ENCODE measurements at regions not wholly inside any gene's neighbourhood (a gene's known extent, or its start where the extent isn't known, plus 50 kb on each side); places are given as distances from the start of the nearest gene placed in this dataset.

DNA sequence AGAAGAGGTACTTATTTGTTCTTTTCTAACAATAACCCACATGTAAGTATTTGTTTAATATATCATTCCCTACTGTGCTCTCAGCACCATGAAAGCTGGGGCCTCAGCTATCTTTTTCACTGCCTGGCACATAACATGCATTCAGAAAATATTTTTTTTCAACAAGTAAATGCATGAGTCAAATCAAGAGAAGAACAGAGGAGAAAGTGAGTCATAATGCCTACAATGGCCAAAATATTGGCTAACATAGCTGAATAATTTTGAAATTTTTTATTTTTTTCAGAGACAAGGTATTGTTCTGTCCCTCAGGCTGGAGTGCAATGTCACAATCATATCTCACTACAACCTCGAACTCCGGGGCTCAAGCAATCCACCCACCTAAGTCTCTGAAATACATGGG, 252.2 kb upstream of the ADAMTS5 start:
- Mint-ChIP-seq H3K4me3 (no peak overlapping the region), H3K36me3 (no peaks in the 10 kb centered on the region), H3K27me3 (ENCODE audit: low read depth) (no peaks in the 10 kb centered on the region), H3K27ac (no peak overlapping the region), H3K9me3 (peaks cover 11% of the 10 kb centered on the region), H3K4me1 (peaks cover 10% of the 10 kb centered on the region)
- TF ChIP-seq, protein P1, sequence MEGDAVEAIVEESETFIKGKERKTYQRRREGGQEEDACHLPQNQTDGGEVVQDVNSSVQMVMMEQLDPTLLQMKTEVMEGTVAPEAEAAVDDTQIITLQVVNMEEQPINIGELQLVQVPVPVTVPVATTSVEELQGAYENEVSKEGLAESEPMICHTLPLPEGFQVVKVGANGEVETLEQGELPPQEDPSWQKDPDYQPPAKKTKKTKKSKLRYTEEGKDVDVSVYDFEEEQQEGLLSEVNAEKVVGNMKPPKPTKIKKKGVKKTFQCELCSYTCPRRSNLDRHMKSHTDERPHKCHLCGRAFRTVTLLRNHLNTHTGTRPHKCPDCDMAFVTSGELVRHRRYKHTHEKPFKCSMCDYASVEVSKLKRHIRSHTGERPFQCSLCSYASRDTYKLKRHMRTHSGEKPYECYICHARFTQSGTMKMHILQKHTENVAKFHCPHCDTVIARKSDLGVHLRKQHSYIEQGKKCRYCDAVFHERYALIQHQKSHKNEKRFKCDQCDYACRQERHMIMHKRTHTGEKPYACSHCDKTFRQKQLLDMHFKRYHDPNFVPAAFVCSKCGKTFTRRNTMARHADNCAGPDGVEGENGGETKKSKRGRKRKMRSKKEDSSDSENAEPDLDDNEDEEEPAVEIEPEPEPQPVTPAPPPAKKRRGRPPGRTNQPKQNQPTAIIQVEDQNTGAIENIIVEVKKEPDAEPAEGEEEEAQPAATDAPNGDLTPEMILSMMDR (IDR thresholded peaks at IDR 0.05; ENCODE audit: unreplicated experiment): no peak
- DNase-seq (ENCODE audit: low spot score in 2 of 2, unreplicated experiment in 2 of 2): no peak

DNA sequence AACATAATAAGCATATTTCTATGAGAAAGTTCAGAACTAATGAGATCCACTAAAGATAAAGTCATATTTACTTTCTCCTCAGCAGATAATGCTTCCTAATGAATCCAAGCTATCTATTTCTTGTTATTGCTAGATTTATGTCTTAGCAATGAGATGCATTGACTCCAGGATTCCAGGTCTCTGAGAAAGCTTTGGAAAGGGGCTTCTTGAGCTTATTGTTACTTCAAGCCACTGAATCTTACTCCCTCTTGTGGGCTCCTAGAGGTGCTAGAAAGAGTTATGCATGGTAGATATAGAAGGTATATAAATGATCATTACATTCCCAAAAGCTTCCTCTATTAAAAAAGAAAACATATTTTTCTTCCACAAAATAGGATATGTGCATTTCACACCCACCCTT, 246.4 kb upstream of the ADAMTS5 start:
- H3K27ac Mint-ChIP-seq: no peak overlapping the region
- no peak for DNase-seq (ENCODE audit: low spot score in 2 of 2, unreplicated experiment in 2 of 2)
- no peaks in the 10 kb centered on the region for H3K27me3 Mint-ChIP-seq (ENCODE audit: low read depth)
- H3K9me3 Mint-ChIP-seq: peaks cover 7% of the 10 kb centered on the region
- H3K36me3 Mint-ChIP-seq: peaks cover 5% of the 10 kb centered on the region
- peaks cover 20% of the 10 kb centered on the region for H3K4me1 Mint-ChIP-seq
- TF ChIP-seq, protein P1 (IDR thresholded peaks at IDR 0.05; ENCODE audit: unreplicated experiment): no peak
- H3K4me3 Mint-ChIP-seq: no peak overlapping the region

DNA sequence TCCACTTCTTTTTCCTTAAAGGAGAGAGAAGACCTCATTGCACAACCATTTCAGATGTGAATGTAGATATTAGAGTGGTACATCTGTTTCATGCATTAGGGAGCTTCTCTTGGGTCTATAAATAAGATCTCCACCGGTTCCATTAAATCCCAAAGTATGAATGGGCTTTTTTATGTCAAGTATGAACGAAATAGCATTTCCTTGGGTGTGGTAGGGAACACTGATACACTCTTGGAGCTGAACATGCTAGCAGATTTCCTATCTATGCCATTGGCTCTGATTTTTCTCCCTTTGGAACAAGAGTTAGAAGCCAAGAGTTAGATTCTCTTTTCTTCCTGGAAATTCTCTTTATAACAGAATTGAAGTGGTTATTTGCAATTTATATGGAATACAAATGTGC, 245.6 kb upstream of the ADAMTS5 start:
- H3K36me3 Mint-ChIP-seq: peaks cover 7% of the 10 kb centered on the region
- no peak overlapping the region for H3K27ac Mint-ChIP-seq
- peaks cover 8% of the 10 kb centered on the region for H3K9me3 Mint-ChIP-seq
- no peak for DNase-seq (ENCODE audit: low spot score in 2 of 2, unreplicated experiment in 2 of 2)
- H3K27me3 Mint-ChIP-seq (ENCODE audit: low read depth): no peaks in the 10 kb centered on the region
- H3K4me1 Mint-ChIP-seq: peaks cover 20% of the 10 kb centered on the region
- TF ChIP-seq, protein P1 (IDR thresholded peaks at IDR 0.05; ENCODE audit: unreplicated experiment): no peak
- H3K4me3 Mint-ChIP-seq: no peak overlapping the region

DNA sequence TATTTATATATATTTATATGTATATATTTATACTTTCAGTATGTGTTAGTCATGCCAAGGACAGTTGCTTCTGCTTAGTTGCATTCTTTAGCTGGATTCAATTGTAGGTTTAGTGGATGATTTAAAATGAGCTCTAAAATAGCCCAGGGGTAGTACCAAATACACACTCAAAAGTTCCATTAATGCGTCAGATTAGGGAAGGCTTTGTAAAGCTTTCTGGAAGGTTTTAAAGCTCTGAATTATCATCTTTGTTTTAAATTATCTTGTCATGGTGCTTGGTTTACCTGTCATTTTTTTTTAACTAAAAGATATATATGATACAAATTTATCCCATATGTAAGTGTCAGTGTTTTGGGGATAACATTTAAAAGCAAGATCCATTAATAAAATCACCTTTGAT, 242.7 kb upstream of the ADAMTS5 start:
- peaks cover 8% of the 10 kb centered on the region for H3K9me3 Mint-ChIP-seq
- H3K27me3 Mint-ChIP-seq (ENCODE audit: low read depth): no peaks in the 10 kb centered on the region
- peaks cover 7% of the 10 kb centered on the region for H3K36me3 Mint-ChIP-seq
- H3K4me1 Mint-ChIP-seq: peaks cover 24% of the 10 kb centered on the region
- TF ChIP-seq, protein P1 (IDR thresholded peaks at IDR 0.05; ENCODE audit: unreplicated experiment): no peak
- DNase-seq (ENCODE audit: low spot score in 2 of 2, unreplicated experiment in 2 of 2): no peak
- H3K27ac Mint-ChIP-seq: peak overlapping the region; percentile 16
- H3K4me3 Mint-ChIP-seq: no peak overlapping the region

DNA sequence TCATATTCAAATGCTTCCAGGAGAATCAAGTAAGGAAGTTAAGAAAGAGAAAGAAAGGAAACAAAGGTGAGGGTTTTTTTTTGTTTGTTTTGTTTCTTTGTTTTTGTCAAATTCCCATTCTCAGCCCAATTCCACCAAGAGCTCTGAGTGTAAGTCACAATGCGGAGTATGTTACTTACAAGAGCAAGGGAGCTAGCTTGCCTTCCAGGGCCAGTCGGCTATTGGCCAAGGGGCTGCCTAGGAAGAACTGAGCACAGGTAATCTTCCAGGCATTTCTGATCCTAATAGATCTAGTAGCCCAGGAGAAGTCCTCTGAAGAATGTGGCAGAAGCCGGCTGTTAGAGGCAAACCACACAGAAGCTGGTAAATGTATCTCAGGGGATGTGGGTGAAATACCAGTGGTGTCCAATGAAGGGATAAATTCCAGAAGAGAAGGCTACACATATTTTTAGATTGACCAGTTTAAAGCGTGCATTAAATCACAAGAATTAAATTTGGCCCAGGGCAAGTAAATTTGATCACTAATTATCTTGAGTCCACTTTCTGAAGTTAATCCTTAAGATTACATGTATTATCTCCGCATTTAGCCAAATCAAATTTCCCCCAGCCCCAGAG, 239.6 kb upstream of the ADAMTS5 start:
- no peak for DNase-seq (ENCODE audit: low spot score in 2 of 2, unreplicated experiment in 2 of 2)
- no peak overlapping the region for H3K27ac Mint-ChIP-seq
- peaks cover 8% of the 10 kb centered on the region for H3K9me3 Mint-ChIP-seq
- H3K36me3 Mint-ChIP-seq: peaks cover 7% of the 10 kb centered on the region
- H3K4me1 Mint-ChIP-seq: peaks cover 21% of the 10 kb centered on the region
- H3K27me3 Mint-ChIP-seq (ENCODE audit: low read depth): no peaks in the 10 kb centered on the region
- TF ChIP-seq, protein P1 (IDR thresholded peaks at IDR 0.05; ENCODE audit: unreplicated experiment): no peak
- H3K4me3 Mint-ChIP-seq: no peak overlapping the region

DNA sequence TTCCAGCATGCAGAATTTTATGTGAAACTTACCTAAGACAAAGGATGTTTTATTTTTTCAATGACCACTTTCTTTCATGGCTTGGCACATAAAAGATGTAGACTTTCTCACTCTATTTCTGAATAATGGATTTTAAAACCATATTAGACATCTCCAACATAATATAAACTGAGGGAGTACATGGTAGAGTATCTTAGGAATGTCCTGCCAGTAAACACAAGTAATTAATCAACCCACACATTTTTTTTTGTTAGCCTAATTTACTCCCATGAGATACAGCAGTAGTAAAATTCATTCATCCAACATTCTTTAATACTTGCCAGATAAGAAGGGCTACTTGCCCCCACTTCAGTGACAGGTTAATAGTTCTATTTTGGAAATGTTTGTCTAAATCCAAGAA, 235.4 kb upstream of the ADAMTS5 start:
- Mint-ChIP-seq H3K4me1 (peaks cover 16% of the 10 kb centered on the region), H3K27ac (peak overlapping the region; percentile 17), H3K9me3 (no peaks in the 10 kb centered on the region), H3K36me3 (no peaks in the 10 kb centered on the region), H3K27me3 (ENCODE audit: low read depth) (no peaks in the 10 kb centered on the region), H3K4me3 (no peak overlapping the region)
- no peak for DNase-seq (ENCODE audit: low spot score in 2 of 2, unreplicated experiment in 2 of 2)
- TF ChIP-seq, protein P1 (IDR thresholded peaks at IDR 0.05; ENCODE audit: unreplicated experiment): no peak

Measured in mesothelial cell of epicardium (in vitro differentiated cells).